ENCODE measurements at regions not wholly inside any gene's neighbourhood (a gene's known extent, or its start where the extent isn't known, plus 50 kb on each side); places are given as distances from the start of the nearest gene placed in this dataset.
A peak's percentile ranks its signal among the peaks of the same experiment; 100 is the strongest.

GRCh38 chr7:133139350-133139749 lies 57.5 kb upstream of the CHCHD3 start:
- Histone ChIP-seq H3K4me2 (ENCODE audit: low read length) (no peak overlapping the region), H3K9ac (ENCODE audit: low read length) (no peak overlapping the region), H3K79me2 (ENCODE audit: insufficient read depth, low read length) (no peaks in the 10 kb centered on the region), H3K4me3 (ENCODE audit: insufficient read depth, low read depth, low read length) (no peak overlapping the region), H3K4me1 (ENCODE audit: insufficient read depth, low read length) (no peaks in the 10 kb centered on the region), H3K27me3 (ENCODE audit: insufficient read depth, low read length) (peaks cover 2% of the 10 kb centered on the region), H3K9me3 (ENCODE audit: insufficient read depth, low read depth, low read length) (no peaks in the 10 kb centered on the region), H2AFZ (ENCODE audit: low read depth, low read length) (no peak overlapping the region), H3K27ac (ENCODE audit: low read depth, low read length) (no peak overlapping the region), H4K20me1 (ENCODE audit: insufficient read depth, low read length) (no peaks in the 10 kb centered on the region), H3K36me3 (ENCODE audit: insufficient read depth, low read length) (no peaks in the 10 kb centered on the region)
- H3K4me3 Mint-ChIP-seq (ENCODE audit: unreplicated experiment): no peak overlapping the region
- no peak overlapping the region for H3K27ac Mint-ChIP-seq (ENCODE audit: unreplicated experiment)
- H3K4me1 Mint-ChIP-seq (ENCODE audit: low read depth, unreplicated experiment): no peaks in the 10 kb centered on the region
- no peaks in the 10 kb centered on the region for H3K36me3 Mint-ChIP-seq (ENCODE audit: low read depth, unreplicated experiment)
- DNase-seq (ENCODE audit: low read depth): peak; percentile 35
- TF ChIP-seq CTCF (IDR thresholded peaks at IDR 0.05; ENCODE audit: insufficient read depth, low read depth, low read length): peak; percentile 28
- no peak for TF ChIP-seq EZH2 (IDR thresholded peaks at IDR 0.05; ENCODE audit: insufficient read depth, low read length)
- no peaks in the 10 kb centered on the region for H3K9me3 Mint-ChIP-seq (ENCODE audit: unreplicated experiment)
- peaks cover 8% of the 10 kb centered on the region for H3K27me3 Mint-ChIP-seq (ENCODE audit: low read depth, unreplicated experiment)
- FAIRE-seq: no peak

GRCh38 chr7:133139801-133140200 lies 57.9 kb upstream of the CHCHD3 start:
- H2AFZ ChIP-seq (ENCODE audit: low read depth, low read length): no peak overlapping the region
- Mint-ChIP-seq H3K9me3 (ENCODE audit: unreplicated experiment) (no peaks in the 10 kb centered on the region), H3K36me3 (ENCODE audit: low read depth, unreplicated experiment) (no peaks in the 10 kb centered on the region), H3K27ac (ENCODE audit: unreplicated experiment) (no peak overlapping the region), H3K27me3 (ENCODE audit: low read depth, unreplicated experiment) (peaks cover 10% of the 10 kb centered on the region), H3K4me1 (ENCODE audit: low read depth, unreplicated experiment) (no peaks in the 10 kb centered on the region), H3K4me3 (ENCODE audit: unreplicated experiment) (no peak overlapping the region)
- no peaks in the 10 kb centered on the region for H3K9me3 ChIP-seq (ENCODE audit: insufficient read depth, low read depth, low read length)
- no peaks in the 10 kb centered on the region for H4K20me1 ChIP-seq (ENCODE audit: insufficient read depth, low read length)
- DNase-seq (ENCODE audit: low read depth) (no peak), FAIRE-seq (no peak)
- no peak overlapping the region for H3K27ac ChIP-seq (ENCODE audit: low read depth, low read length)
- H3K36me3 ChIP-seq (ENCODE audit: insufficient read depth, low read length): no peaks in the 10 kb centered on the region
- no peak overlapping the region for H3K4me3 ChIP-seq (ENCODE audit: insufficient read depth, low read depth, low read length)
- no peaks in the 10 kb centered on the region for H3K4me1 ChIP-seq (ENCODE audit: insufficient read depth, low read length)
- no peak overlapping the region for H3K9ac ChIP-seq (ENCODE audit: low read length)
- TF ChIP-seq CTCF (IDR thresholded peaks at IDR 0.05; ENCODE audit: insufficient read depth, low read depth, low read length): no peak
- TF ChIP-seq EZH2 (IDR thresholded peaks at IDR 0.05; ENCODE audit: insufficient read depth, low read length): no peak
- H3K79me2 ChIP-seq (ENCODE audit: insufficient read depth, low read length): no peaks in the 10 kb centered on the region
- H3K4me2 ChIP-seq (ENCODE audit: low read length): no peak overlapping the region
- H3K27me3 ChIP-seq (ENCODE audit: insufficient read depth, low read length): peaks cover 2% of the 10 kb centered on the region

GRCh38 chr7:133140994-133141595 lies 59.2 kb upstream of the CHCHD3 start:
- no peaks in the 10 kb centered on the region for H3K36me3 ChIP-seq (ENCODE audit: insufficient read depth, low read length)
- Mint-ChIP-seq H3K4me3 (ENCODE audit: unreplicated experiment) (no peak overlapping the region), H3K4me1 (ENCODE audit: low read depth, unreplicated experiment) (no peaks in the 10 kb centered on the region), H3K27ac (ENCODE audit: unreplicated experiment) (no peak overlapping the region), H3K27me3 (ENCODE audit: low read depth, unreplicated experiment) (peaks cover 10% of the 10 kb centered on the region), H3K36me3 (ENCODE audit: low read depth, unreplicated experiment) (no peaks in the 10 kb centered on the region), H3K9me3 (ENCODE audit: unreplicated experiment) (no peaks in the 10 kb centered on the region)
- H4K20me1 ChIP-seq (ENCODE audit: insufficient read depth, low read length): no peaks in the 10 kb centered on the region
- no peaks in the 10 kb centered on the region for H3K79me2 ChIP-seq (ENCODE audit: insufficient read depth, low read length)
- H3K9ac ChIP-seq (ENCODE audit: low read length): no peak overlapping the region
- peaks cover 2% of the 10 kb centered on the region for H3K27me3 ChIP-seq (ENCODE audit: insufficient read depth, low read length)
- no peaks in the 10 kb centered on the region for H3K9me3 ChIP-seq (ENCODE audit: insufficient read depth, low read depth, low read length)
- no peak overlapping the region for H3K27ac ChIP-seq (ENCODE audit: low read depth, low read length)
- no peak for FAIRE-seq
- no peak overlapping the region for H2AFZ ChIP-seq (ENCODE audit: low read depth, low read length)
- H3K4me2 ChIP-seq (ENCODE audit: low read length): no peak overlapping the region
- no peak for TF ChIP-seq EZH2 (IDR thresholded peaks at IDR 0.05; ENCODE audit: insufficient read depth, low read length)
- no peak for TF ChIP-seq CTCF (IDR thresholded peaks at IDR 0.05; ENCODE audit: insufficient read depth, low read depth, low read length)
- no peaks in the 10 kb centered on the region for H3K4me1 ChIP-seq (ENCODE audit: insufficient read depth, low read length)
- DNase-seq (ENCODE audit: low read depth): no peak
- no peak overlapping the region for H3K4me3 ChIP-seq (ENCODE audit: insufficient read depth, low read depth, low read length)

Measured in astrocyte (in vitro differentiated cells and primary cell).